ENCODE measurements at regions not wholly inside any gene's neighbourhood (a gene's known extent, or its start where the extent isn't known, plus 50 kb on each side); places are given as distances from the start of the nearest gene placed in this dataset.

- no peak for DNase-seq (ENCODE audit: low read depth)
Observed at GRCh38 chr13:29955137-29955650, 104.8 kb upstream of the UBL3 start.

- DNase-seq (ENCODE audit: low read depth) = no peak
Observed at GRCh38 chr13:29954082-29955028, 103.9 kb upstream of the UBL3 start.

- no peak for DNase-seq (ENCODE audit: low read depth)
Observed at GRCh38 chr13:29953542-29953941, 103.1 kb upstream of the UBL3 start.

- DNase-seq (ENCODE audit: low read depth) = no peak
Observed at GRCh38 chr13:29952245-29952644, 101.8 kb upstream of the UBL3 start.

- no peak for DNase-seq (ENCODE audit: low read depth)
Observed at GRCh38 chr13:29948791-29949190, 98.4 kb upstream of the UBL3 start.

- DNase-seq (ENCODE audit: low read depth) = no peak
Observed at GRCh38 chr13:29948244-29948643, 97.8 kb upstream of the UBL3 start.

GRCh38 chr13:29947839-29948238, 97.4 kb upstream of the UBL3 start:
- DNase-seq (ENCODE audit: low read depth) = no peak

- DNase-seq (ENCODE audit: low read depth) = no peak
Observed at GRCh38 chr13:29946093-29946492, 95.7 kb upstream of the UBL3 start.

- no peak for DNase-seq (ENCODE audit: low read depth)
Observed at GRCh38 chr13:29943686-29944085, 93.3 kb upstream of the UBL3 start.

- no peak for DNase-seq (ENCODE audit: low read depth)
Observed at GRCh38 chr13:29943273-29943672, 92.9 kb upstream of the UBL3 start.

- DNase-seq (ENCODE audit: low read depth) = no peak
Observed at GRCh38 chr13:29940715-29941114, 90.3 kb upstream of the UBL3 start.

- DNase-seq (ENCODE audit: low read depth) = no peak
Observed at GRCh38 chr13:29939158-29939557, 88.7 kb upstream of the UBL3 start.

- DNase-seq (ENCODE audit: low read depth) = no peak
Observed at GRCh38 chr13:29937841-29938240, 87.4 kb upstream of the UBL3 start.

GRCh38 chr13:29937379-29937778, 87.0 kb upstream of the UBL3 start:
- no peak for DNase-seq (ENCODE audit: low read depth)

- DNase-seq (ENCODE audit: low read depth) = no peak
Observed at GRCh38 chr13:29936956-29937355, 86.5 kb upstream of the UBL3 start.

GRCh38 chr13:29936051-29936813, 85.8 kb upstream of the UBL3 start:
- no peak for DNase-seq (ENCODE audit: low read depth)

- DNase-seq (ENCODE audit: low read depth) = peak; percentile 58
Observed at GRCh38 chr13:29935309-29935981, 85.0 kb upstream of the UBL3 start.

GRCh38 chr13:29934531-29935308, 84.3 kb upstream of the UBL3 start:
- no peak for DNase-seq (ENCODE audit: low read depth)

GRCh38 chr13:29933401-29933800, 83.0 kb upstream of the UBL3 start:
- DNase-seq (ENCODE audit: low read depth) = no peak

GRCh38 chr13:29931696-29932095, 81.3 kb upstream of the UBL3 start:
- no peak for DNase-seq (ENCODE audit: low read depth)

- no peak for DNase-seq (ENCODE audit: low read depth)
Observed at GRCh38 chr13:29929062-29929847, 78.8 kb upstream of the UBL3 start.
